K562 (cell line): ENCODE measurements at regions not wholly inside any gene's neighbourhood (a gene's known extent, or its start where the extent isn't known, plus 50 kb on each side); places are given as distances from the start of the nearest gene placed in this dataset.

ENCODE experiments used
- ATAC-seq: fragments of 200-7000 bp; cut with Tn5 transposase; 3 replicates; pipeline ENCODE4 v1.9.1; 2020; ENCODE audit warnings: moderate library complexity
- BruUV-seq: library from RNA; stranded (reverse); fragments of 400-500 nt; replicated peaks from 2 replicates; lab custom pipeline; 2021; lab: Mats Ljungman, UMichigan
- CTCF ChIA-PET: fragments of 300-600 bp; formaldehyde crosslinking; extraction: SDS; loops from one replicate; lab custom pipeline; 2021; ENCODE audit warnings: low intra/inter-chr PET ratio; lab: Yijun Ruan, JAX
- POLR2A ChIA-PET: fragments of 300-600, 350-650 bp; sonication (Branson Sonifier 250); formaldehyde crosslinking; extraction: SDS; loops from one replicate; lab custom pipeline; 2021; ENCODE audit warnings: antibody characterized with exemption, inconsistent platforms; lab: Yijun Ruan, JAX
- DNase-seq, 4 experiments: peaks; one replicate each; pipeline versions ENCODE4 v3.0.0 to v3.0.0-alpha.2; 2011 to 2018; ENCODE audit warnings: low spot score in 3 of 4, mixed read lengths in 3 of 4; ENCODE audit errors: extremely low read depth in 1 of 4
- FAIRE-seq: peaks from 2 replicates; lab custom pipeline; 2011; peaks lifted over from hg19 to GRCh38; lab: Jason Lieb, UNC
- H2AFZ ChIP-seq: 2 replicates; pipeline ENCODE4 v1.6.0; 2011; ENCODE audit warnings: low read depth, low read length, control low read depth, inconsistent platforms
- H3K27ac ChIP-seq: fragments of 200-600 bp; 3 replicates; pipeline ENCODE4 v1.8.0; 2011; ENCODE audit warnings: low read depth, mild to moderate bottlenecking, control low read depth, inconsistent platforms, low read length, moderate library complexity, mixed read lengths; ENCODE audit errors: extremely low read depth
- H3K27me3 ChIP-seq, 2 experiments: fragments of 300-600 bp in 1 of 2; 2 replicates in 1 of 2; 3 replicates in 1 of 2; pipeline versions ENCODE4 v1.6.0 to v1.8.0; 2011; ENCODE audit warnings: inconsistent platforms in 2 of 2, low read length in 2 of 2, mild to moderate bottlenecking in 1 of 2, mixed read lengths in 1 of 2, moderate library complexity in 1 of 2; ENCODE audit not compliant: control insufficient read depth in 2 of 2, insufficient read depth in 2 of 2
- H3K36me3 ChIP-seq: fragments of 300-600 bp; 3 replicates; pipeline ENCODE4 v1.8.0; 2011; ENCODE audit warnings: mild to moderate bottlenecking, low read length, inconsistent platforms; ENCODE audit not compliant: control insufficient read depth, insufficient read depth
- H3K4me1 ChIP-seq, 2 experiments: fragments of 200-600 bp in 1 of 2; replicated peaks in 1 of 2; 2 replicates in 1 of 2; 3 replicates in 1 of 2; pipeline versions ENCODE4 v1.5.1 to v1.8.0; 2011; ENCODE audit warnings: inconsistent platforms in 2 of 2, low read length in 2 of 2, mild to moderate bottlenecking in 1 of 2, mixed read lengths in 1 of 2, moderate library complexity in 1 of 2; ENCODE audit not compliant: control insufficient read depth in 2 of 2, insufficient read depth in 2 of 2
- H3K4me2 ChIP-seq: 2 replicates; pipeline ENCODE4 v1.6.1; 2011; ENCODE audit warnings: low read length, control low read depth, inconsistent platforms, mixed read lengths; ENCODE audit not compliant: insufficient read depth
- H3K4me3 ChIP-seq: fragments of 200-600 bp; sonication (generic), shearing (Covaris generic); 2 replicates; pipeline ENCODE4 v1.5.1; 2016; ENCODE audit warnings: control low read depth, inconsistent platforms
- H3K79me2 ChIP-seq: fragments of 200-600 bp; 3 replicates; pipeline ENCODE4 v1.8.0; 2011; ENCODE audit warnings: low read length, inconsistent platforms; ENCODE audit not compliant: control insufficient read depth, insufficient read depth
- H3K9ac ChIP-seq, 2 experiments: 2 replicates each; pipeline versions ENCODE4 v1.6.0 to v1.6.1; 2011; ENCODE audit warnings: low read depth in 2 of 2, low read length in 2 of 2, control low read depth in 1 of 2, inconsistent platforms in 1 of 2, mild to moderate bottlenecking in 1 of 2, mixed read lengths in 1 of 2; ENCODE audit not compliant: insufficient read depth in 1 of 2
- H3K9me1 ChIP-seq: one replicate; pipeline ENCODE4 v1.6.0; 2011; ENCODE audit warnings: inconsistent platforms, mild to moderate bottlenecking, low read length, moderate library complexity; ENCODE audit not compliant: control insufficient read depth, insufficient read depth
- H3K9me3 ChIP-seq: replicated peaks from 2 replicates; pipeline ENCODE4 v1.5.1; 2011; ENCODE audit warnings: low read depth, low read length, inconsistent platforms; ENCODE audit not compliant: control insufficient read depth, insufficient read depth
- H4K20me1 ChIP-seq: replicated peaks from 2 replicates; pipeline ENCODE4 v1.6.1; 2011; ENCODE audit warnings: low read length, inconsistent platforms, mixed read lengths; ENCODE audit not compliant: control insufficient read depth, insufficient read depth
- BRF1 ChIP-seq: IDR thresholded peaks from 3 replicates; pipeline ENCODE4 v1.6.1; 2011; ENCODE audit warnings: borderline replicate concordance, mild to moderate bottlenecking; ENCODE audit not compliant: insufficient read length; ENCODE audit errors: extremely low read depth
- CBX2 ChIP-seq: fragments of 200-600 bp; sonication (generic); IDR thresholded peaks from one replicate; pipeline ENCODE4 v1.6.1; 2012; ENCODE audit warnings: mild to moderate bottlenecking, low read length, inconsistent platforms; ENCODE audit not compliant: insufficient read depth, poor library complexity, severe bottlenecking
- CSDE1 ChIP-seq, 2 experiments: fragments of 450-650 bp; IDR thresholded peaks; 2 replicates each; pipeline ENCODE4 v1.6.1; 2016; ENCODE audit warnings: mild to moderate bottlenecking in 1 of 2
- E2F5 ChIP-seq: sonication (generic); formaldehyde crosslinking; IDR thresholded peaks from 2 replicates; pipeline ENCODE4 v1.8.0; 2022; ENCODE audit warnings: mild to moderate bottlenecking, missing genetic modification reagents
- FUS ChIP-seq: fragments of 200-400 bp; formaldehyde crosslinking; optimal IDR thresholded peaks from 2 replicates; pipeline ENCODE3; 2017; ENCODE audit warnings: low read depth, low read length
- GTF2B ChIP-seq: IDR thresholded peaks from 2 replicates; pipeline ENCODE4 v1.6.1; 2011; ENCODE audit not compliant: insufficient read length; ENCODE audit errors: extremely low read depth
- MBD2 ChIP-seq: sonication (generic); IDR thresholded peaks from 2 replicates; pipeline ENCODE4 v1.6.1; 2016; ENCODE audit warnings: low read depth, borderline replicate concordance
- MEIS2 ChIP-seq: fragments of 450-650 bp; IDR thresholded peaks from 2 replicates; pipeline ENCODE4 v1.6.1; 2014; ENCODE audit warnings: mild to moderate bottlenecking; ENCODE audit not compliant: partially characterized antibody
- NEUROD1 ChIP-seq: fragments of 150-350 bp; IDR thresholded peaks from 2 replicates; pipeline ENCODE4 v1.6.1; 2014; ENCODE audit warnings: borderline replicate concordance, low read length, low read depth; ENCODE audit not compliant: partially characterized antibody
- POLR3A ChIP-seq: IDR thresholded peaks from 2 replicates; pipeline ENCODE4 v1.6.1; 2011; ENCODE audit warnings: borderline replicate concordance, mild to moderate bottlenecking, moderate library complexity; ENCODE audit not compliant: insufficient read length, insufficient read depth; ENCODE audit errors: extremely low read depth
- RCOR1 ChIP-seq, 2 experiments: IDR thresholded peaks; 2 replicates each; pipeline ENCODE4 v1.6.1; 2012; ENCODE audit warnings: low read depth in 2 of 2, low read length in 2 of 2, borderline replicate concordance in 1 of 2, improper control_type of control experiment in 1 of 2
- SETDB1 ChIP-seq: IDR thresholded peaks from one replicate; pipeline ENCODE4 v1.6.1; 2012; ENCODE audit warnings: low read length, control low read depth, inconsistent platforms
- SRSF9 ChIP-seq: fragments of 200-400 bp; formaldehyde crosslinking; IDR thresholded peaks from 2 replicates; pipeline ENCODE4 v1.6.1; 2017; ENCODE audit warnings: low read depth, low read length, borderline replicate concordance
- TBP ChIP-seq: optimal IDR thresholded peaks from 2 replicates; pipeline ENCODE3; 2011; ENCODE audit warnings: low read depth, low read length, improper control_type of control experiment
- TEAD4 ChIP-seq, 2 experiments: sonication (generic) in 1 of 2; formaldehyde crosslinking in 1 of 2; IDR thresholded peaks; 2 replicates each; pipeline versions ENCODE4 v1.6.1 to v1.8.0; 2012 to 2022; ENCODE audit warnings: borderline replicate concordance in 1 of 2, inconsistent platforms in 1 of 2, low read length in 1 of 2, mild to moderate bottlenecking in 1 of 2, missing genetic modification reagents in 1 of 2
- USF1 ChIP-seq: sonication (generic); formaldehyde crosslinking; IDR thresholded peaks from 2 replicates; pipeline ENCODE4 v1.9.0; 2022; ENCODE audit warnings: mild to moderate bottlenecking, missing genetic modification reagents
- USF2 ChIP-seq: sonication (generic); formaldehyde crosslinking; IDR thresholded peaks from 2 replicates; pipeline ENCODE4 v1.5.0; 2020; ENCODE audit warnings: missing genetic modification reagents
- ZBED1 ChIP-seq: IDR thresholded peaks from 2 replicates; pipeline ENCODE4 v1.6.1; 2014
- ZBTB34 ChIP-seq: fragments of 250-450 bp; sonication (Bioruptor Pico); IDR thresholded peaks from 2 replicates; pipeline ENCODE4 v1.8.0; 2021; ENCODE audit warnings: mild to moderate bottlenecking, moderate library complexity
- ZNF766 ChIP-seq: fragments of 200-800 bp; sonication (Bioruptor generic); conservative IDR thresholded peaks from 2 replicates; pipeline ENCODE4 v1.6.1; 2016; ENCODE audit warnings: missing genetic modification characterization, missing compliant biosample characterization
- WGBS: fragments of 100-300 bp; shearing (Covaris generic); methylation state at CpG from one replicate; pipeline ENCODE4 v1.1.6; 2016; ENCODE audit warnings: low coverage, mixed read lengths; ENCODE audit not compliant: insufficient coverage; ENCODE audit errors: missing lambda C conversion rate; 5-methylcytosine and 5-hydroxymethylcytosine counted together
- in situ Hi-C: fragments of 300-500 bp; cut with MboI; formaldehyde crosslinking; loops from 4 replicates; pipeline ENCODE4 v1.15.0; 2018; ENCODE audit warnings: inconsistent platforms, mixed read lengths
- intact Hi-C: fragments of 100-400 bp; cut with micrococcal nuclease; formaldehyde crosslinking; loops from 2 replicates; pipeline ENCODE4 v1.14.2; 2022

GRCh38 chr4:116064331-116064730 lies 950.9 kb upstream of the NDST4 start:
- H2AFZ ChIP-seq = no peak overlapping the region
- no peak overlapping the region for H3K27ac ChIP-seq
- intact Hi-C loops (no loop called here), in situ Hi-C loops (no loop called here)
- POLR2A ChIA-PET = no interaction called here
- H3K36me3 ChIP-seq = no peaks in the 10 kb centered on the region
- no TSS peak for BruUV-seq
- no peak overlapping the region for H3K9ac ChIP-seq
- no peak overlapping the region for H3K4me3 ChIP-seq
- WGBS = 0% methylated on average over 2 of the region's 2 CpGs
- H3K4me1 ChIP-seq = no peaks in the 10 kb centered on the region
- no peak for TF ChIP-seq SETDB1
- no peak for TF ChIP-seq ZNF766 (CRISPR knock-in tag)
- no peak for TF ChIP-seq USF2 (CRISPR knock-in tag)
- no peak for TF ChIP-seq ZBTB34 (CRISPR knock-in tag)
- TF ChIP-seq BRF1 = no peak
- no peak for TF ChIP-seq CSDE1 (IDR thresholded peaks at IDR 0.05)
- no peak for TF ChIP-seq E2F5 (CRISPR knock-in tag)
- no peak for TF ChIP-seq RCOR1 (IDR thresholded peaks at IDR 0.05; ENCODE audit: borderline replicate concordance in 1 of 2, low read depth in 2 of 2, low read length in 2 of 2)
- no peak for TF ChIP-seq ZBED1
- no peak for TF ChIP-seq CBX2
- TF ChIP-seq MBD2 = no peak
- no peak for TF ChIP-seq SRSF9
- no peak for TF ChIP-seq FUS
- no peak for TF ChIP-seq USF1
- TF ChIP-seq NEUROD1 = no peak
- no peak for TF ChIP-seq MEIS2
- TF ChIP-seq GTF2B = no peak
- no peak for TF ChIP-seq POLR3A
- no peak for TF ChIP-seq TEAD4 (IDR thresholded peaks at IDR 0.05; ENCODE audit: low read length)
- TF ChIP-seq TEAD4 (CRISPR knock-in tag; IDR thresholded peaks at IDR 0.05; ENCODE audit: borderline replicate concordance) = no peak
- TF ChIP-seq TBP = no peak
- TF ChIP-seq, all 486 proteins: peak for 0
- CTCF ChIA-PET = no interaction called here
- DNase-seq (no peak), ATAC-seq (no peak), FAIRE-seq (no peak)
- Histone ChIP-seq H3K27me3 (no peaks in the 10 kb centered on the region), H3K9me1 (no peaks in the 10 kb centered on the region), H4K20me1 (no peaks in the 10 kb centered on the region), H3K9me3 (no peaks in the 10 kb centered on the region), H3K79me2 (no peaks in the 10 kb centered on the region), H3K4me2 (no peak overlapping the region)
